ENCODE measurements at regions not wholly inside any gene's neighbourhood (a gene's known extent, or its start where the extent isn't known, plus 50 kb on each side); places are given as distances from the start of the nearest gene placed in this dataset.

DNA sequence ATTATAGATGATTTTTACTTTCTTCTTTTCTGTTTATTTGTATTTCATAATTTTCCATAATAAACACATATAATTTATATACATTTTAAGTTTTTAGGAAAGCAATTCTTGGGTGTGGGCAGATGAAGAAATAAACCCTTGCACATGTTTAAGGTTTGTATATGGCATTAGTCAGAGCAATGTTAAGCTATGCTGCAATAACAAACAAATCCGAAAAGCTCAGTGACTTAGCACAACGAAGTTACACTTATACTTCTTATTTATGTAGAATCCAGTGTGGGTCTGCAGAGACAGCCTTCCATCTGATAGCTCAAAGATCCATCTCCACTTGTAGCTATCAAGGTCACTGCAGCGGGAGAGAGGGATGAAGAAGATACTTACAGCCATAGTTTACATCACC is 68.5 kb upstream of the BARX2 start:
- no peaks in the 10 kb centered on the region for H3K4me1 Mint-ChIP-seq (ENCODE audit: low read depth)
- no peak overlapping the region for H3K27ac Mint-ChIP-seq
- H3K27me3 Mint-ChIP-seq, result peaks cover 6% of the 10 kb centered on the region
- DNase-seq, result no peak
- no peaks in the 10 kb centered on the region for H3K36me3 Mint-ChIP-seq (ENCODE audit: low read depth)
- H3K4me3 Mint-ChIP-seq, result no peak overlapping the region
- H3K9me3 Mint-ChIP-seq, result peaks cover 2% of the 10 kb centered on the region

DNA sequence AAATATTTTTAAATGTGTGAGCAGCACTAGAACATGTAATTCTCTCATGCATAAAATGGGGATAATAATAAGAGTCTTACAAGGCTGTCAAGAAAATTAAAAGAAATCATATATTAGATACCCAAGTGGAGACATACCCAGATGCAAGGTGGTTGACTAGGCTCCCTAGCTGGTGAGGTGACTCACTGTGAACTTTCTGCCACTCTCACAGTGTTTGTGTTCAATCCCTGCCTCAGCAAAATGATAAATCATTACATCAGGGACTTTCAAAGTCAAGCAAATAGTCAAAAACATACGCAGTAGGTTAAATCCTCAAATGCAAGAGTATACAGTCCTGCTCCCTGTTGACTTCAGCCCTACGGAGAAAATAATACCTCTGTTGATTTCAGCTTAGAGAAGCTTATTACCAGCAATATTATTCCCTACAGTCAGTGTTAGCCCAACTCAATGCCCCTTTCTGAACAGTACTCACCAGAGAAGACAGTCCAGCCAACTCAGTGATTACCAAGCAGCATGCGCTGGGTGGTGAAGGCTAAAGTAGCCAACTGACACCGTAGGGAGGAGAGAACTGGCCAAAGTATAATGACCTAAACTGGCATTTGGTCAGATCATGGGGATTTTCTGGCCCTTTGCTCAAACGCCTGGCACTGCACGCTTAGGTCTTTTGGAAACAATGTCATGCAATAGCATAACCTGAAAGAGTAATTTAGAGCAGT is 73.1 kb upstream of the BARX2 start:
- H3K9me3 Mint-ChIP-seq, result no peaks in the 10 kb centered on the region
- no peak overlapping the region for H3K27ac Mint-ChIP-seq
- no peak for DNase-seq
- H3K27me3 Mint-ChIP-seq, result peaks cover 19% of the 10 kb centered on the region
- H3K36me3 Mint-ChIP-seq (ENCODE audit: low read depth), result no peaks in the 10 kb centered on the region
- H3K4me1 Mint-ChIP-seq (ENCODE audit: low read depth), result peaks cover 14% of the 10 kb centered on the region
- no peak overlapping the region for H3K4me3 Mint-ChIP-seq

DNA sequence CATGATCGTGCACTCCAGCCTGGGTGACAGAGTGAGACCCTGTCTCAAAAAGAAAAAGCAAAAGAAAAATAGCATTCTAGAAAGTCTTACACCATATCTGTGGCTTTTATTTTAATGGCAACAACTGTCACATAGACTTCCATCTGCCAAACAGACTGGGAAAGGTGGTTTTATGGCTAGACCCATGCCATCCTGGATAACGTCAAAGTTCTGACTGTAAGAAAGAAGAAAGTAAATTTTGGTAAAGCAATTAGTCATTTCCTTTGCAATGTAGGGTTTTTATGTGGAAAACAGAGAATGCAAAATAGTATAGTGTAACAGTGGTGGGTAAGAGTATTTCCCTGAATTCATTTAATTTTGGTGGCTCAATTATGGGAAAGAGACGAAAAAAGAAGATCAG is 75.5 kb upstream of the BARX2 start:
- Mint-ChIP-seq H3K9me3 (no peaks in the 10 kb centered on the region), H3K4me3 (no peak overlapping the region), H3K4me1 (ENCODE audit: low read depth) (peaks cover 20% of the 10 kb centered on the region), H3K27me3 (peaks cover 19% of the 10 kb centered on the region), H3K27ac (no peak overlapping the region), H3K36me3 (ENCODE audit: low read depth) (no peaks in the 10 kb centered on the region)
- no peak for DNase-seq

DNA sequence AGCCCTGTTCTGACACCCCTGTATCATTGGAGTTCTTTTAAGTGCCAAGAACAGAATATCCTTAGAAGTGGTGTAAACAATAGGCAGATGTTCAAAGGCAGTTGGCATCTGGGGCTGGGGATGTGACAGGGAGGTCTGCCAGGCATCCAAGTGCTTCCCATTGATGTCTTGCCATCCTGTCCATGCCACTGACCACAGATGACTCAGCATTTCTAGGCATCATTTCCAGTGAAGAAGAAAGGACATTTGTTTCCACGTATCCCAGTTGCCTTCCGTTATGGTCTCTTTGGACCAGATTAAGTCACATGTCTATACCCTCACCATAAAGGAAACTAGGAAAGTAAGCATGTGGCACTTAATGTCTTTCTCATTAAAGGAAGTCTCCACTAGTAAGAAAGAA is 76.7 kb upstream of the BARX2 start:
- Mint-ChIP-seq H3K27me3 (peaks cover 18% of the 10 kb centered on the region), H3K27ac (no peak overlapping the region), H3K4me1 (ENCODE audit: low read depth) (peaks cover 23% of the 10 kb centered on the region), H3K4me3 (no peak overlapping the region), H3K36me3 (ENCODE audit: low read depth) (no peaks in the 10 kb centered on the region), H3K9me3 (no peaks in the 10 kb centered on the region)
- DNase-seq, result no peak

DNA sequence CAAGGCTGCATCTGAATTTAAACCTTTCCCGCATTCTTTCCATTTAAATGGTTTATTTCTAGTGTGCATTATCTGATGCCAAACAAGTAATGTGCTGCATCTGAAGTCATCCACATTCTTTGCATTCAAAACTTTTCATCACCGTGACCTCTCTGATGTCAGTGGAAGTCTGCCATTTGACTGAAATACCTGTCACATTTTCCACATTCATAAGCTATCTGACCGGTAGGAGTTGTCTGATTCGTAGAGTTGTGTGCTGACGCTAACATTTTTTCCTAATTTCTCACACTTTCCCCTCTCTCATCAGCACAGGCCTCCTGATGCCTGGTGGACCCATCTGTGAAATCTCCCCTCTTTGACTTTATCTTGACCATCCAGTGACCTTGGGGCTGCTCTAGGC is 79.9 kb upstream of the BARX2 start:
- Mint-ChIP-seq H3K36me3 (ENCODE audit: low read depth) (no peaks in the 10 kb centered on the region), H3K4me1 (ENCODE audit: low read depth) (peaks cover 20% of the 10 kb centered on the region), H3K9me3 (no peaks in the 10 kb centered on the region), H3K4me3 (no peak overlapping the region), H3K27ac (no peak overlapping the region), H3K27me3 (peaks cover 18% of the 10 kb centered on the region)
- no peak for DNase-seq

DNA sequence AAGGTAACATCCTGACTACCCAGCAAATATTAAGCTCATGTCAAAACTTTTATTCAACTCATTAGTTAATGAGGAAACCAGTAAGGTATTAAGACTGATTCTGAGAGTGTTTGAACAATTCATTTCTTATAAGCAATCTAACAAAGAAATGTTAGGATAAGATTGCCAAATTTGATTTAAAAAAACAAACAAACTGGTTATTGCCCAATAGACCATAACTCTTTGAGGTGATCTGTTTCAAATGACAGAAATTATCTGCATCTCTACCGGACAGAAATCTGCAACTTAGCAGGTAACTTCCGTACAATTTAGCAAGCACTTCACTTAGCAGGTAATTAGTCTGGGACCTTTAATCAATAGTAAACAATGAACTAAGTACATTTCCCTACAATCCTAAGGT is 82.9 kb upstream of the BARX2 start:
- DNase-seq, result no peak
- Mint-ChIP-seq H3K27ac (no peak overlapping the region), H3K4me3 (no peak overlapping the region), H3K27me3 (peaks cover 24% of the 10 kb centered on the region), H3K9me3 (no peaks in the 10 kb centered on the region), H3K4me1 (ENCODE audit: low read depth) (peaks cover 8% of the 10 kb centered on the region), H3K36me3 (ENCODE audit: low read depth) (no peaks in the 10 kb centered on the region)

DNA sequence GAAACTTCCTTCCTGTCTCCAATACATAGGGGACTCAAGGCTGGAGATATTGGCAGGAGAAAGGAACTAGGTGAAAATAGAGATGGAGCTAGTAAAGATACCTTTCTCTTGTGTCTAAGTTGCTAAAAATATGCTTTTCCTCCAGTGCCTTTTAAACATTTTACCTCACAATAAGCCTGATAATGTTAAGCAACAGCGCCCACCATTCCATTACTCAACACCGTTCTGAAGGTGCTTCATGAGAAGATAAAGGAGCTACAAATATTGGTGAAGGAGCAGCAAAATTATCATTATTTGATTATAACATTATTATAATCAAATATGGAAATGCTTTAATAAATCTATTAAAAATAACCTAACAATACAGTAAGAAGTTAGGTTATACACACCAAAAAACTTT is 83.6 kb upstream of the BARX2 start:
- H3K9me3 Mint-ChIP-seq, result no peaks in the 10 kb centered on the region
- H3K36me3 Mint-ChIP-seq (ENCODE audit: low read depth), result no peaks in the 10 kb centered on the region
- no peak for DNase-seq
- no peak overlapping the region for H3K4me3 Mint-ChIP-seq
- peaks cover 8% of the 10 kb centered on the region for H3K4me1 Mint-ChIP-seq (ENCODE audit: low read depth)
- no peak overlapping the region for H3K27ac Mint-ChIP-seq
- peaks cover 25% of the 10 kb centered on the region for H3K27me3 Mint-ChIP-seq

DNA sequence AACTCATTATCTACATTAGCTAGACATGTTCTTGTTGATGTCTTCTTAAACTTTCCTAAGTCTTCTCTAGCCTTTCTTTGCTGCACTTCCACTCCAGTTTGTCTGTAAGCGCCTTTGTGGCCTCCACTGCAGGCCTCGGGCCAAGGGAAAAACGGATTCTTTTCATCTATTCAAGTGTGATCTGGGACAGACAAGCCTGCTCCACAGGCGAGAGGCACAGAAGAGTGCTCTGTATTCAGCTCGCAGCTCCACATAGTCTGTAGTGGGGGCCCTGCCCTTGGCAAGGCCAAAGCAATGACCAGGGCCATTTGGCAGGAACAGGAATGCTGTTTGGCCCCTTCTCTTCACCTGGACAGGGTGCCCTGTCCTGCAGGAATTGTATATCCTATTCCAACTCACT is 84.1 kb upstream of the BARX2 start:
- H3K9me3 Mint-ChIP-seq, result no peaks in the 10 kb centered on the region
- DNase-seq, result no peak
- no peak overlapping the region for H3K27ac Mint-ChIP-seq
- H3K4me3 Mint-ChIP-seq, result no peak overlapping the region
- peaks cover 29% of the 10 kb centered on the region for H3K27me3 Mint-ChIP-seq
- H3K36me3 Mint-ChIP-seq (ENCODE audit: low read depth), result no peaks in the 10 kb centered on the region
- peaks cover 8% of the 10 kb centered on the region for H3K4me1 Mint-ChIP-seq (ENCODE audit: low read depth)

DNA sequence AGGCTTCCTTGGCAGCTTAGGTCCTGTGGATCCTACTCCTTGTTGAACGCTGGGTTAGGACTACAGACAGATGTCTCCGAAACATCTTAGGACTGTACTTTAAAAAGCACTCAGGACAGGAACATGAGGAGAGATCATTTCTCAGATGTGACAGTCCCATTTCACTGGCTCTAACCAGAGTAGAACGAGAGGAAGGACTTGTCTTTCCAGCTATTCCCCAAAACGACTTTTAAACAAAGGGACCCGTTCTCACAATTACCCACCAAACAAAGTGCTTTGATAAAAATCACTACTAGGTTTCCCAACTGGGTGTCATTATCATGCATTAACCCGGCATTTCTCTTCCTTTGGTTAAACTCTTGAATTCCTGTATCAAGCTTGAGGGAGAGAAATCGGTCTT is 84.7 kb upstream of the BARX2 start:
- no peak for DNase-seq
- peaks cover 6% of the 10 kb centered on the region for H3K4me1 Mint-ChIP-seq (ENCODE audit: low read depth)
- no peaks in the 10 kb centered on the region for H3K36me3 Mint-ChIP-seq (ENCODE audit: low read depth)
- no peak overlapping the region for H3K27ac Mint-ChIP-seq
- H3K9me3 Mint-ChIP-seq, result no peaks in the 10 kb centered on the region
- peaks cover 31% of the 10 kb centered on the region for H3K27me3 Mint-ChIP-seq
- H3K4me3 Mint-ChIP-seq, result no peak overlapping the region

DNA sequence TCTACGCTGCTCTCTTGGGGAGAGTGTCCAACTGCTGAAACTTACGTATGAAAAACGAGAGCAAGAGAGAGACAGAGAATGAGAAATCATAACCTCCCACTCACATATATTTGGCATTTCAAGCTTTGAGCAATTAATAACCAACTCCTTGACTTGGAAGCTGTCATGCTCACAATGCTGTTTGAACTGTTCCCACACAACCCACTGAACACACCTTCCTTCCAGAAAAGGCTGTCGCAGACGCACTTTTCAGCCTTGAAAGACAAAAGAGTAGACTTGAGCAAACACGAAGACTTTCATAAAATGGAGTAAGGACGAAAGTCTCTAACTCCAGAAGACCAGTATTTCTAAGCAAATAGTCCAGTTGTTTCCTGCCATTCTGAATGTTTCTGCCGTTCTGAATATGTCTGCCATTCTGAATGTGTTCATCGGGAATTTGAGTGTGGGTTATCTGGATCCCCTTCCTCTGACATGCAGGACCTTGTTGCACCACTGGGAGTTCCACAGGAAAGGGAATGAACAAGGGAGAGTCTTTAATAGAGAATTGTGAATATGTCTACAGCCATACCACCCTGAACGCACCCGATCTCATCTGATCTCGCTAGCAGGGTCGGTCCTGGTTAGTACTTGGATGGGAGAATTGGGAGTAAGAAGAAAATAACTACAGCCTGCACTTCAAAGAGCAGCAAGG is 86.2 kb upstream of the BARX2 start:
- H3K36me3 Mint-ChIP-seq (ENCODE audit: low read depth), result no peaks in the 10 kb centered on the region
- no peaks in the 10 kb centered on the region for H3K4me1 Mint-ChIP-seq (ENCODE audit: low read depth)
- H3K27me3 Mint-ChIP-seq, result peaks cover 31% of the 10 kb centered on the region
- no peak for DNase-seq
- H3K9me3 Mint-ChIP-seq, result no peaks in the 10 kb centered on the region
- no peak overlapping the region for H3K4me3 Mint-ChIP-seq
- no peak overlapping the region for H3K27ac Mint-ChIP-seq

DNA sequence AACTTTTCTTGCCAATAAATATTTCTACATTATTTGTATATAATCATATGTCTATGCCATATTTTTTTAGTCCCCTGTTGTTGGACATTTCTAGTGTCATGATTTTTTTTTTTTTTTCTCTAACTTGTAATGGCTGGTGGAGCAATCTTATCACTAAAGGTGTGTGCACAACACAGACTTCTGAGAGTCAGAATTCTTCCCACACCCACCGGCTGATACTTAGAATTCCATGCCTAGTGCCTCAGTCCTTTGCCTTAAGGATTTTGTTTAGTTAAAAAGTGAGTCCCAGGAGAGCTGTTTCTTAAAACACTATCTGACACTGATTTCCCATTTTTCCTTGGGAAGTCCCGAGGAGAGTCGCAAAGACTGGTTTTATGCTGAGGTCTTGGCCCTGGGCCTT is 87.7 kb upstream of the BARX2 start:
- peaks cover 31% of the 10 kb centered on the region for H3K27me3 Mint-ChIP-seq
- H3K27ac Mint-ChIP-seq, result no peak overlapping the region
- H3K4me3 Mint-ChIP-seq, result no peak overlapping the region
- H3K9me3 Mint-ChIP-seq, result no peaks in the 10 kb centered on the region
- H3K4me1 Mint-ChIP-seq (ENCODE audit: low read depth), result peaks cover 6% of the 10 kb centered on the region
- H3K36me3 Mint-ChIP-seq (ENCODE audit: low read depth), result no peaks in the 10 kb centered on the region
- DNase-seq, result no peak

DNA sequence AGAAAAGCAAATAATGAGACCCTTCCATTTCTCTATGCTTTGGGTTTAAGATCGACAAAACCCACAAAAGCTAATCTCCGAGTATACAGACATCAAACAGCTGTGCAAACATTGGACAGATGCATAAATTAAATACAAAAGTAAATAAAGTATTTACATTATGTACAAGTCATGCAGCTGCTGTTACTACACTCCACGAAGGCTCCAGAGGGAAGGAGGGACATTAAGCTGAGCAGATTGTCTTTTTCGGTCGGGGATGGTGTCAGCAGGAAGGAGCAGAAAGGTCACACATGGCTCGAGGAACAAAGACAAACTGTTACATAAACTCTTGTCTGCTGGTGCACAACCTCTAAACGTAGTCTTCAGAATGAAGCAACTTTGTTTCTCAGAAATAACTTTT is 88.8 kb upstream of the BARX2 start:
- no peaks in the 10 kb centered on the region for H3K36me3 Mint-ChIP-seq (ENCODE audit: low read depth)
- H3K4me1 Mint-ChIP-seq (ENCODE audit: low read depth), result peaks cover 9% of the 10 kb centered on the region
- H3K27me3 Mint-ChIP-seq, result peaks cover 33% of the 10 kb centered on the region
- no peak overlapping the region for H3K27ac Mint-ChIP-seq
- H3K4me3 Mint-ChIP-seq, result no peak overlapping the region
- no peak for DNase-seq
- no peaks in the 10 kb centered on the region for H3K9me3 Mint-ChIP-seq

DNA sequence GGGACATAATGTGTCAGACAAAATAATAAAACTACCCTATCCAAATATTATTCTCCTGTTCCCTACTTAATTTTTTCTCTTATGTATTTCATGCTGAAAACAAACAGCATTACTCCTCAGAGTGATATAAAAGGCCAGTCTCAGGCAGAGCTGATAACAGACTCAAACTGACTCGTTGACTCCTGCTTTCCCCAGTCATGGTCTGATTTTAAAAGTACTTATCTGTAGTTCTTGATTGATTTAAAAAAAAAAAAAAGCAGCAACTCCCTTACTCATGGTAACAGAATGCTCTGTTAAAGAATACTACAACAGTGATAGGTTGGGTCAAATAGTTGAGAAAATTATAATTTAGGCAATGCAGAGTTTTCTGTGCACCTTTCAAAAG is 90.3 kb upstream of the BARX2 start:
- Mint-ChIP-seq H3K4me1 (ENCODE audit: low read depth) (peaks cover 17% of the 10 kb centered on the region), H3K36me3 (ENCODE audit: low read depth) (no peaks in the 10 kb centered on the region), H3K4me3 (no peak overlapping the region), H3K27me3 (peaks cover 27% of the 10 kb centered on the region), H3K27ac (no peak overlapping the region), H3K9me3 (no peaks in the 10 kb centered on the region)
- DNase-seq, result no peak

DNA sequence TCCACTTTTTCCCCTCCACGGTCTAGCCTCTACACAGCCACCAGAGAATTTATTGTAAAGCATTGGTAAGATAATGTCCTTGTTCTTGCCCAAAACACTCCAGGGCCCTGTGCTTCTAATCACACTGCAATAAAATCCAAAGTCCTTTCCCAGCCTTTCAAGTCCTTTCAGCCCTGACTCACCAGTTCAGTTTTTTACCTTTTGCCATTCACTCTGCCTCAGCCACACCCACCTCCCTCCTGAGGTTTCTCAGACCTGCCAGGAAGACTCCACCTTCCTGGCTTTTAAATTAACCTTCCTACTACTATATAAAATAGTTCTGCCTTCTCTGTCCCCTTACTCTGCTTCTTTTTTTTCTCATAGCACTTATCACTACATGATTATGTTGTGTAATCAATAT is 91.0 kb upstream of the ARHGAP32 start:
- no peak overlapping the region for H3K4me3 Mint-ChIP-seq
- no peaks in the 10 kb centered on the region for H3K9me3 Mint-ChIP-seq
- H3K27ac Mint-ChIP-seq, result no peak overlapping the region
- H3K27me3 Mint-ChIP-seq, result peaks cover 18% of the 10 kb centered on the region
- peaks cover 26% of the 10 kb centered on the region for H3K4me1 Mint-ChIP-seq (ENCODE audit: low read depth)
- no peak for DNase-seq
- peaks cover 2% of the 10 kb centered on the region for H3K36me3 Mint-ChIP-seq (ENCODE audit: low read depth)

DNA sequence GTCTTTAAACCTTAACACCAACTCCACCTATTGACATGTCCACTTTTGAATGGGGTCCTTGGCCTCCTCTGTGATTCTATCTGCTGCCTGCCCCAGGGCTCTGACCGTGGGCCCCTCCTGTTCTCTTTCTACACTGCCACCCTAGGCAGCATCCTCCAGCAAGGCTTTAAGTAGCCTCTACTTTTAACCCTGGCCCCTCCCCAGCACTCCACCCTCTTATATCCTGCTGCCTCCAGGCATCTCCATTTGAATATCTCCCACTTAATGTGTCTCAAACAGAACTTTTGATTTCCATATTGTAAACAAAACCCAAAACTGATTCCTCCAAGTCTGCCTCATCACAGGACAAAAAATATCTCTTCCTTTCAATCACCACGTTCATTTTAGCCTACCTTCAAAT is 90.5 kb upstream of the ARHGAP32 start:
- no peak overlapping the region for H3K4me3 Mint-ChIP-seq
- H3K27ac Mint-ChIP-seq, result no peak overlapping the region
- H3K9me3 Mint-ChIP-seq, result no peaks in the 10 kb centered on the region
- H3K4me1 Mint-ChIP-seq (ENCODE audit: low read depth), result peaks cover 31% of the 10 kb centered on the region
- peaks cover 24% of the 10 kb centered on the region for H3K27me3 Mint-ChIP-seq
- no peak for DNase-seq
- H3K36me3 Mint-ChIP-seq (ENCODE audit: low read depth), result peaks cover 2% of the 10 kb centered on the region
